SU-DHL-6 (cell line): ENCODE measurements at regions not wholly inside any gene's neighbourhood (a gene's known extent, or its start where the extent isn't known, plus 50 kb on each side); places are given as distances from the start of the nearest gene placed in this dataset.

Source experiments
- CTCF ChIP-seq: fragments of 200-600 bp; sonication (generic); IDR thresholded peaks from one replicate; pipeline ENCODE4 v1.5.1; 2017; ENCODE audit warnings: antibody characterized with exemption, mild to moderate bottlenecking, low read length, moderate library complexity; ENCODE audit not compliant: insufficient read depth, poor library complexity, severe bottlenecking
- EZH2phosphoT487 ChIP-seq: fragments of 200-600 bp; sonication (generic), shearing (Covaris generic); conservative IDR thresholded peaks from 2 replicates; pipeline ENCODE4 v1.6.1; 2018; ENCODE audit warnings: mild to moderate bottlenecking, antibody characterized with exemption, low read length, moderate library complexity, mixed read lengths

GRCh38 chr2:196544906-196545433, 94.5 kb upstream of the CCDC150 start:
- TF ChIP-seq CTCF (no peak), EZH2phosphoT487 (no peak)
